Activated T-helper 2 cell treated with anti-CD3 and anti-CD28 coated beads, Interferon-gamma antibody, Interleukin-2, Interleukin-4, amounts not matched to agents 10 μg/mL and 5 μg/mL and 100 μg/mL, durations not matched to agents 14 hours and 24 hours and 36 hours (primary cell): ENCODE measurements at regions not wholly inside any gene's neighbourhood (a gene's known extent, or its start where the extent isn't known, plus 50 kb on each side); places are given as distances from the start of the nearest gene placed in this dataset.

Source experiments
- DNase-seq: peaks from one replicate; pipeline ENCODE4 v3.0.0; 2021; ENCODE audit warnings: low spot score
- H3K27ac Mint-ChIP-seq: one replicate; pipeline ENCODE4 v1.8.0; 2021; ENCODE audit warnings: mixed read lengths
- H3K27me3 Mint-ChIP-seq: one replicate; pipeline ENCODE4 v1.8.0; 2021; ENCODE audit warnings: low read depth, mixed read lengths
- H3K36me3 Mint-ChIP-seq: one replicate; pipeline ENCODE4 v1.8.0; 2021; ENCODE audit warnings: low read depth, mixed read lengths
- H3K4me1 Mint-ChIP-seq: one replicate; pipeline ENCODE4 v1.8.0; 2021; ENCODE audit warnings: low read depth, mixed read lengths
- H3K4me3 Mint-ChIP-seq: one replicate; pipeline ENCODE4 v1.8.0; 2021; ENCODE audit warnings: low read depth, mild to moderate bottlenecking, moderate library complexity, mixed read lengths
- H3K9me3 Mint-ChIP-seq: one replicate; pipeline ENCODE4 v1.8.0; 2021; ENCODE audit warnings: mixed read lengths
- intact Hi-C: fragments of 100-400 bp; cut with micrococcal nuclease; formaldehyde crosslinking; loops from one replicate; pipeline ENCODE4 v1.15.1; 2023

- intact Hi-C loops, result no loop called here
- Mint-ChIP-seq H3K27ac (no peak overlapping the region), H3K4me1 (no peaks in the 10 kb centered on the region), H3K27me3 (no peaks in the 10 kb centered on the region), H3K36me3 (no peaks in the 10 kb centered on the region), H3K9me3 (peaks cover 4% of the 10 kb centered on the region), H3K4me3 (no peak overlapping the region)
- no peak for DNase-seq
These were observed 317.6 kb downstream of the EIPR1 start for GRCh38 chr2:3060049-3060448.

GRCh38 chr2:3059141-3059925, 318.3 kb downstream of the EIPR1 start:
- H3K27me3 Mint-ChIP-seq, result no peaks in the 10 kb centered on the region
- no peak overlapping the region for H3K27ac Mint-ChIP-seq
- DNase-seq, result no peak
- H3K36me3 Mint-ChIP-seq, result no peaks in the 10 kb centered on the region
- intact Hi-C loops, result no loop called here
- peaks cover 4% of the 10 kb centered on the region for H3K9me3 Mint-ChIP-seq
- no peaks in the 10 kb centered on the region for H3K4me1 Mint-ChIP-seq
- H3K4me3 Mint-ChIP-seq, result no peak overlapping the region

GRCh38 chr2:3054066-3054465, 323.6 kb downstream of the EIPR1 start:
- Mint-ChIP-seq H3K4me1 (peaks cover 8% of the 10 kb centered on the region), H3K9me3 (peaks cover 4% of the 10 kb centered on the region), H3K27ac (no peak overlapping the region), H3K36me3 (no peaks in the 10 kb centered on the region), H3K4me3 (no peak overlapping the region), H3K27me3 (no peaks in the 10 kb centered on the region)
- no peak for DNase-seq
- intact Hi-C loops, result no loop called here

GRCh38 chr2:3051266-3051665, 326.4 kb downstream of the EIPR1 start:
- DNase-seq, result no peak
- H3K9me3 Mint-ChIP-seq, result peaks cover 2% of the 10 kb centered on the region

GRCh38 chr2:3046170-3046865, 331.3 kb downstream of the EIPR1 start:
- Mint-ChIP-seq H3K4me1 (peaks cover 4% of the 10 kb centered on the region), H3K4me3 (no peak overlapping the region), H3K9me3 (no peaks in the 10 kb centered on the region), H3K27me3 (no peaks in the 10 kb centered on the region), H3K27ac (no peak overlapping the region), H3K36me3 (no peaks in the 10 kb centered on the region)
- intact Hi-C loops, result no loop called here
- DNase-seq, result no peak

More at GRCh38 chr2:3051266-3051665, 326.4 kb downstream of the EIPR1 start:
- H3K4me1 Mint-ChIP-seq, result peaks cover 8% of the 10 kb centered on the region
- intact Hi-C loops, result no loop called here
- H3K27ac Mint-ChIP-seq, result no peak overlapping the region
- no peaks in the 10 kb centered on the region for H3K36me3 Mint-ChIP-seq
- no peak overlapping the region for H3K4me3 Mint-ChIP-seq
- H3K27me3 Mint-ChIP-seq, result no peaks in the 10 kb centered on the region

GRCh38 chr2:3045318-3045921, 332.2 kb downstream of the EIPR1 start:
- intact Hi-C loops, result no loop called here

GRCh38 chr2:3044587-3045317, 332.9 kb downstream of the EIPR1 start:
- Mint-ChIP-seq H3K4me1 (no peaks in the 10 kb centered on the region), H3K36me3 (no peaks in the 10 kb centered on the region), H3K4me3 (no peak overlapping the region), H3K27ac (no peak overlapping the region), H3K9me3 (no peaks in the 10 kb centered on the region), H3K27me3 (no peaks in the 10 kb centered on the region)
- no peak for DNase-seq
- intact Hi-C loops, result no loop called here

More at GRCh38 chr2:3045318-3045921, 332.2 kb downstream of the EIPR1 start:
- Mint-ChIP-seq H3K9me3 (no peaks in the 10 kb centered on the region), H3K27me3 (no peaks in the 10 kb centered on the region), H3K27ac (no peak overlapping the region), H3K4me3 (no peak overlapping the region), H3K36me3 (no peaks in the 10 kb centered on the region), H3K4me1 (no peaks in the 10 kb centered on the region)
- DNase-seq, result no peak

- Mint-ChIP-seq H3K4me1 (no peaks in the 10 kb centered on the region), H3K9me3 (no peaks in the 10 kb centered on the region), H3K36me3 (no peaks in the 10 kb centered on the region), H3K27me3 (no peaks in the 10 kb centered on the region), H3K4me3 (no peak overlapping the region), H3K27ac (no peak overlapping the region)
- DNase-seq, result no peak
- intact Hi-C loops, result no loop called here
These were observed 333.9 kb downstream of the EIPR1 start for GRCh38 chr2:3043726-3044125.

GRCh38 chr2:3042601-3043585, 334.7 kb downstream of the EIPR1 start:
- Mint-ChIP-seq H3K4me1 (no peaks in the 10 kb centered on the region), H3K27ac (no peak overlapping the region), H3K36me3 (no peaks in the 10 kb centered on the region), H3K27me3 (no peaks in the 10 kb centered on the region), H3K9me3 (no peaks in the 10 kb centered on the region), H3K4me3 (no peak overlapping the region)
- intact Hi-C loops, result no loop called here
- no peak for DNase-seq

GRCh38 chr2:3041841-3042600, 335.6 kb downstream of the EIPR1 start:
- Mint-ChIP-seq H3K4me3 (no peak overlapping the region), H3K27me3 (no peaks in the 10 kb centered on the region), H3K4me1 (no peaks in the 10 kb centered on the region), H3K36me3 (no peaks in the 10 kb centered on the region), H3K27ac (no peak overlapping the region), H3K9me3 (no peaks in the 10 kb centered on the region)
- DNase-seq, result no peak
- intact Hi-C loops, result no loop called here

- Mint-ChIP-seq H3K27me3 (no peaks in the 10 kb centered on the region), H3K36me3 (no peaks in the 10 kb centered on the region), H3K4me3 (no peak overlapping the region), H3K4me1 (no peaks in the 10 kb centered on the region), H3K27ac (no peak overlapping the region), H3K9me3 (no peaks in the 10 kb centered on the region)
- no peak for DNase-seq
- intact Hi-C loops, result no loop called here
These were observed 336.4 kb downstream of the EIPR1 start for GRCh38 chr2:3041246-3041645.
